Panc1 (cell line): ENCODE measurements at regions not wholly inside any gene's neighbourhood (a gene's known extent, or its start where the extent isn't known, plus 50 kb on each side); places are given as distances from the start of the nearest gene placed in this dataset.

Experiments
- ATAC-seq: fragments of 200-7000 bp; cut with Tn5 transposase; 2 replicates; pipeline ENCODE4 v1.9.1; 2020; ENCODE audit warnings: mild to moderate bottlenecking, moderate library complexity
- BruUV-seq: library from RNA; stranded (reverse); fragments of 400-500 nt; replicated peaks from 2 replicates; lab custom pipeline; 2021; lab: Mats Ljungman, UMichigan
- CTCF ChIA-PET: fragments of 300-600 bp; sonication (Branson Sonifier 250); formaldehyde crosslinking; loops from one replicate; lab custom pipeline; 2022; ENCODE audit warnings: antibody characterized with exemption; lab: Charles Lee
- POLR2A ChIA-PET: fragments of 300-600 bp; sonication (Branson Sonifier 250); formaldehyde crosslinking; loops from one replicate; lab custom pipeline; 2022; ENCODE audit warnings: antibody characterized with exemption; lab: Charles Lee
- DNase-seq: peaks from one replicate; pipeline ENCODE4 v3.0.0-alpha.2; 2010; ENCODE audit warnings: low read depth, low spot score
- H3K27ac ChIP-seq: 2 replicates; pipeline ENCODE4 v1.5.1; 2011; ENCODE audit warnings: mild to moderate bottlenecking, low read length, inconsistent platforms
- H3K27me3 ChIP-seq: fragments of 200-500 bp; sonication (Bioruptor generic); 2 replicates; pipeline ENCODE4 v1.6.0; 2014; ENCODE audit warnings: low read length, inconsistent platforms; ENCODE audit not compliant: control insufficient read depth, insufficient read depth
- H3K36me3 ChIP-seq: fragments of 200-500 bp; sonication (Bioruptor generic); 2 replicates; pipeline ENCODE4 v1.5.1; 2014; ENCODE audit warnings: inconsistent platforms, mild to moderate bottlenecking, low read length, moderate library complexity; ENCODE audit not compliant: control insufficient read depth, insufficient read depth
- H3K4me1 ChIP-seq: 2 replicates; pipeline ENCODE4 v1.5.1; 2011; ENCODE audit warnings: inconsistent platforms, mild to moderate bottlenecking, low read length, moderate library complexity; ENCODE audit not compliant: control insufficient read depth, insufficient read depth
- H3K4me3 ChIP-seq, 2 experiments: 2 replicates each; pipeline ENCODE4 v1.5.1; 2011 to 2012; ENCODE audit warnings: low read depth in 2 of 2, low read length in 2 of 2, mild to moderate bottlenecking in 2 of 2, inconsistent platforms in 1 of 2, moderate library complexity in 1 of 2
- H3K9me3 ChIP-seq: fragments of 200-500 bp; sonication (Bioruptor generic); 2 replicates; pipeline ENCODE4 v1.5.1; 2014; ENCODE audit warnings: low read depth, mild to moderate bottlenecking, inconsistent platforms, low read length, moderate library complexity; ENCODE audit not compliant: control insufficient read depth, insufficient read depth
- CTCF ChIP-seq: fragments of 450-650 bp; IDR thresholded peaks from 2 replicates; pipeline ENCODE4 v1.5.1; 2017; ENCODE audit warnings: mild to moderate bottlenecking
- POLR2AphosphoS5 ChIP-seq: IDR thresholded peaks from 2 replicates; pipeline ENCODE4 v1.6.1; 2012; ENCODE audit warnings: mild to moderate bottlenecking, low read depth, low read length, moderate library complexity
- REST ChIP-seq, 2 experiments: IDR thresholded peaks; 2 replicates each; pipeline ENCODE4 v1.6.1; 2011 to 2012; ENCODE audit warnings: low read depth in 2 of 2, control low read depth in 1 of 2, low read length in 1 of 2, mild to moderate bottlenecking in 1 of 2, moderate library complexity in 1 of 2; ENCODE audit not compliant: insufficient read depth in 1 of 2
- SIN3A ChIP-seq: IDR thresholded peaks from 2 replicates; pipeline ENCODE4 v1.6.1; 2012; ENCODE audit warnings: low read depth, mild to moderate bottlenecking, low read length, moderate library complexity, borderline replicate concordance; ENCODE audit not compliant: insufficient read depth
- TCF7L2 ChIP-seq: IDR thresholded peaks from 2 replicates; pipeline ENCODE4 v1.6.1; 2011; ENCODE audit warnings: mild to moderate bottlenecking, low read depth, low read length, inconsistent platforms
- in situ Hi-C: cut with HindIII; loops from 2 replicates; pipeline ENCODE4 v1.10.0; 2016; ENCODE audit warnings: low sequenced_read_pairs, low pct_unique_long_range_greater_than_20kb
- intact Hi-C: fragments of 100-400 bp; cut with micrococcal nuclease; formaldehyde crosslinking; loops from one replicate; pipeline ENCODE4 v1.10.0; 2022; ENCODE audit not compliant: unreplicated experiment

- ATAC-seq (no peak), DNase-seq (no peak)
- intact Hi-C loops: no loop called here
- H3K4me1 ChIP-seq: no peaks in the 10 kb centered on the region
- no TSS peak for BruUV-seq
- no peaks in the 10 kb centered on the region for H3K36me3 ChIP-seq
- H3K27me3 ChIP-seq: peaks cover 2% of the 10 kb centered on the region; the same call in 1 of the 2 replicates
- ChIA-PET POLR2A (no interaction called here), CTCF (no interaction called here)
- TF ChIP-seq REST (IDR thresholded peaks at IDR 0.05; ENCODE audit: insufficient read depth in 1 of 2, low read depth in 2 of 2, low read length in 1 of 2): no peak
- TF ChIP-seq TCF7L2: no peak
- TF ChIP-seq CTCF: no peak
- TF ChIP-seq POLR2AphosphoS5: no peak
- TF ChIP-seq SIN3A: no peak
- in situ Hi-C loops: no loop called here
- H3K27ac ChIP-seq: no peak overlapping the region
- H3K4me3 ChIP-seq: no peak overlapping the region
- H3K9me3 ChIP-seq: no peaks in the 10 kb centered on the region
These were observed 81.8 kb downstream of the DUSP6 start for GRCh38 chr12:89270548-89270947.

- no peaks in the 10 kb centered on the region for H3K4me1 ChIP-seq
- no peaks in the 10 kb centered on the region for H3K36me3 ChIP-seq
- no peak overlapping the region for H3K4me3 ChIP-seq
- CTCF ChIA-PET: no interaction called here
- no peaks in the 10 kb centered on the region for H3K9me3 ChIP-seq
- H3K27me3 ChIP-seq: peaks cover 2% of the 10 kb centered on the region; the same call in 1 of the 2 replicates
- intact Hi-C loops: no loop called here
- BruUV-seq: no TSS peak
- in situ Hi-C loops: no loop called here
- TF ChIP-seq REST (IDR thresholded peaks at IDR 0.05; ENCODE audit: insufficient read depth in 1 of 2, low read depth in 2 of 2, low read length in 1 of 2) (no peak), TCF7L2 (no peak), POLR2AphosphoS5 (no peak), CTCF (no peak), SIN3A (no peak)
- ATAC-seq: no peak
- DNase-seq: no peak
- H3K27ac ChIP-seq: no peak overlapping the region
- POLR2A ChIA-PET: no interaction called here
These were observed 83.1 kb downstream of the DUSP6 start for GRCh38 chr12:89269174-89269573.
